ENCODE measurements at regions not wholly inside any gene's neighbourhood (a gene's known extent, or its start where the extent isn't known, plus 50 kb on each side); places are given as distances from the start of the nearest gene placed in this dataset.
"Not testable (repeated sequence)": the region's sequence is repeated elsewhere in the genome, so short reads cannot be mapped to it uniquely, and the experiment has no call there.

GRCh38 chr4:28279249-28279648, 1418.6 kb downstream of the STIM2 start:
- no peak overlapping the region for H3K4me3 ChIP-seq (ENCODE audit: low read depth in 1 of 2, low read length in 2 of 2)
- H3K4me1 ChIP-seq (ENCODE audit: insufficient read depth, low read length): no peaks in the 10 kb centered on the region
- H3K27ac ChIP-seq (ENCODE audit: low read depth, low read length): no peak overlapping the region
- no peak overlapping the region for H3K9ac ChIP-seq (ENCODE audit: low read length)
- H3K27me3 ChIP-seq (ENCODE audit: control insufficient read depth in 1 of 2, insufficient read depth in 2 of 2, low read length in 2 of 2): no peaks in the 10 kb centered on the region
- H3K9me3 ChIP-seq (ENCODE audit: low read length): no peaks in the 10 kb centered on the region
- no peaks in the 10 kb centered on the region for H3K36me3 ChIP-seq (ENCODE audit: insufficient read depth, low read length)

- not testable (repeated sequence) for H3K27me3 ChIP-seq (ENCODE audit: control insufficient read depth in 1 of 2, insufficient read depth in 2 of 2, low read length in 2 of 2); H3K36me3 ChIP-seq (ENCODE audit: insufficient read depth, low read length); H3K9me3 ChIP-seq (ENCODE audit: low read length); H3K9ac ChIP-seq (ENCODE audit: low read length); H3K4me3 ChIP-seq (ENCODE audit: low read depth in 1 of 2, low read length in 2 of 2); H3K27ac ChIP-seq (ENCODE audit: low read depth, low read length); H3K4me1 ChIP-seq (ENCODE audit: insufficient read depth, low read length)
These were observed 1425.6 kb downstream of the STIM2 start for GRCh38 chr4:28286266-28286665.

GRCh38 chr4:28287831-28288233, 1427.2 kb downstream of the STIM2 start:
- Histone ChIP-seq H3K9me3 (ENCODE audit: low read length) (no peaks in the 10 kb centered on the region), H3K27me3 (ENCODE audit: control insufficient read depth in 1 of 2, insufficient read depth in 2 of 2, low read length in 2 of 2) (no peaks in the 10 kb centered on the region), H3K9ac (ENCODE audit: low read length) (no peak overlapping the region), H3K27ac (ENCODE audit: low read depth, low read length) (no peak overlapping the region), H3K4me3 (ENCODE audit: low read depth in 1 of 2, low read length in 2 of 2) (no peak overlapping the region), H3K4me1 (ENCODE audit: insufficient read depth, low read length) (no peaks in the 10 kb centered on the region), H3K36me3 (ENCODE audit: insufficient read depth, low read length) (no peaks in the 10 kb centered on the region)

- Histone ChIP-seq H3K4me3 (ENCODE audit: low read depth in 1 of 2, low read length in 2 of 2) (no peak overlapping the region), H3K36me3 (ENCODE audit: insufficient read depth, low read length) (no peaks in the 10 kb centered on the region), H3K27me3 (ENCODE audit: control insufficient read depth in 1 of 2, insufficient read depth in 2 of 2, low read length in 2 of 2) (no peaks in the 10 kb centered on the region), H3K9ac (ENCODE audit: low read length) (no peak overlapping the region), H3K27ac (ENCODE audit: low read depth, low read length) (no peak overlapping the region), H3K4me1 (ENCODE audit: insufficient read depth, low read length) (no peaks in the 10 kb centered on the region), H3K9me3 (ENCODE audit: low read length) (no peaks in the 10 kb centered on the region)
These were observed 1435.6 kb downstream of the STIM2 start for GRCh38 chr4:28296239-28296638.

- no peak overlapping the region for H3K9ac ChIP-seq (ENCODE audit: low read length)
- no peaks in the 10 kb centered on the region for H3K36me3 ChIP-seq (ENCODE audit: insufficient read depth, low read length)
- H3K4me3 ChIP-seq (ENCODE audit: low read depth in 1 of 2, low read length in 2 of 2): no peak overlapping the region
- H3K27me3 ChIP-seq (ENCODE audit: control insufficient read depth in 1 of 2, insufficient read depth in 2 of 2, low read length in 2 of 2): no peaks in the 10 kb centered on the region
- H3K9me3 ChIP-seq (ENCODE audit: low read length): no peaks in the 10 kb centered on the region
- no peaks in the 10 kb centered on the region for H3K4me1 ChIP-seq (ENCODE audit: insufficient read depth, low read length)
- no peak overlapping the region for H3K27ac ChIP-seq (ENCODE audit: low read depth, low read length)
These were observed 1450.3 kb downstream of the STIM2 start for GRCh38 chr4:28310926-28311325.

GRCh38 chr4:28312497-28312896, 1451.9 kb downstream of the STIM2 start:
- H3K9ac ChIP-seq (ENCODE audit: low read length); H3K4me3 ChIP-seq (ENCODE audit: low read depth in 1 of 2, low read length in 2 of 2); H3K4me1 ChIP-seq (ENCODE audit: insufficient read depth, low read length); H3K36me3 ChIP-seq (ENCODE audit: insufficient read depth, low read length); H3K9me3 ChIP-seq (ENCODE audit: low read length); H3K27ac ChIP-seq (ENCODE audit: low read depth, low read length); H3K27me3 ChIP-seq (ENCODE audit: control insufficient read depth in 1 of 2, insufficient read depth in 2 of 2, low read length in 2 of 2): not testable (repeated sequence)

- H3K27ac ChIP-seq (ENCODE audit: low read depth, low read length): no peak overlapping the region
- no peak overlapping the region for H3K9ac ChIP-seq (ENCODE audit: low read length)
- H3K4me3 ChIP-seq (ENCODE audit: low read depth in 1 of 2, low read length in 2 of 2): no peak overlapping the region
- no peaks in the 10 kb centered on the region for H3K27me3 ChIP-seq (ENCODE audit: control insufficient read depth in 1 of 2, insufficient read depth in 2 of 2, low read length in 2 of 2)
- H3K36me3 ChIP-seq (ENCODE audit: insufficient read depth, low read length): no peaks in the 10 kb centered on the region
- no peaks in the 10 kb centered on the region for H3K9me3 ChIP-seq (ENCODE audit: low read length)
- no peaks in the 10 kb centered on the region for H3K4me1 ChIP-seq (ENCODE audit: insufficient read depth, low read length)
These were observed 1453.4 kb downstream of the STIM2 start for GRCh38 chr4:28313729-28314713.

- no peak overlapping the region for H3K27ac ChIP-seq (ENCODE audit: low read depth, low read length)
- H3K9me3 ChIP-seq (ENCODE audit: low read length): no peaks in the 10 kb centered on the region
- H3K27me3 ChIP-seq (ENCODE audit: control insufficient read depth in 1 of 2, insufficient read depth in 2 of 2, low read length in 2 of 2): no peaks in the 10 kb centered on the region
- no peak overlapping the region for H3K9ac ChIP-seq (ENCODE audit: low read length)
- H3K4me1 ChIP-seq (ENCODE audit: insufficient read depth, low read length): no peaks in the 10 kb centered on the region
- no peak overlapping the region for H3K4me3 ChIP-seq (ENCODE audit: low read depth in 1 of 2, low read length in 2 of 2)
- H3K36me3 ChIP-seq (ENCODE audit: insufficient read depth, low read length): no peaks in the 10 kb centered on the region
These were observed 1456.6 kb downstream of the STIM2 start for GRCh38 chr4:28317221-28317620.

GRCh38 chr4:28334249-28334648, 1473.6 kb downstream of the STIM2 start:
- Histone ChIP-seq H3K4me3 (ENCODE audit: low read depth in 1 of 2, low read length in 2 of 2) (no peak overlapping the region), H3K27me3 (ENCODE audit: control insufficient read depth in 1 of 2, insufficient read depth in 2 of 2, low read length in 2 of 2) (no peaks in the 10 kb centered on the region), H3K36me3 (ENCODE audit: insufficient read depth, low read length) (no peaks in the 10 kb centered on the region), H3K9ac (ENCODE audit: low read length) (no peak overlapping the region), H3K9me3 (ENCODE audit: low read length) (no peaks in the 10 kb centered on the region), H3K27ac (ENCODE audit: low read depth, low read length) (no peak overlapping the region), H3K4me1 (ENCODE audit: insufficient read depth, low read length) (no peaks in the 10 kb centered on the region)

- Histone ChIP-seq H3K27ac (ENCODE audit: low read depth, low read length) (no peak overlapping the region), H3K4me3 (ENCODE audit: low read depth in 1 of 2, low read length in 2 of 2) (no peak overlapping the region), H3K9me3 (ENCODE audit: low read length) (no peaks in the 10 kb centered on the region), H3K36me3 (ENCODE audit: insufficient read depth, low read length) (no peaks in the 10 kb centered on the region), H3K9ac (ENCODE audit: low read length) (no peak overlapping the region), H3K27me3 (ENCODE audit: control insufficient read depth in 1 of 2, insufficient read depth in 2 of 2, low read length in 2 of 2) (no peaks in the 10 kb centered on the region), H3K4me1 (ENCODE audit: insufficient read depth, low read length) (no peaks in the 10 kb centered on the region)
These were observed 1481.1 kb downstream of the STIM2 start for GRCh38 chr4:28341784-28342183.

GRCh38 chr4:28350485-28350884, 1489.8 kb downstream of the STIM2 start:
- H3K27me3 ChIP-seq (ENCODE audit: control insufficient read depth in 1 of 2, insufficient read depth in 2 of 2, low read length in 2 of 2): no peaks in the 10 kb centered on the region
- H3K36me3 ChIP-seq (ENCODE audit: insufficient read depth, low read length): no peaks in the 10 kb centered on the region
- H3K27ac ChIP-seq (ENCODE audit: low read depth, low read length): no peak overlapping the region
- H3K9ac ChIP-seq (ENCODE audit: low read length): no peak overlapping the region
- no peak overlapping the region for H3K4me3 ChIP-seq (ENCODE audit: low read depth in 1 of 2, low read length in 2 of 2)
- no peaks in the 10 kb centered on the region for H3K4me1 ChIP-seq (ENCODE audit: insufficient read depth, low read length)
- H3K9me3 ChIP-seq (ENCODE audit: low read length): no peaks in the 10 kb centered on the region

GRCh38 chr4:28351102-28351501, 1490.5 kb downstream of the STIM2 start:
- no peak overlapping the region for H3K27ac ChIP-seq (ENCODE audit: low read depth, low read length)

More at GRCh38 chr4:28351102-28351501, 1490.5 kb downstream of the STIM2 start:
- Histone ChIP-seq H3K36me3 (ENCODE audit: insufficient read depth, low read length) (no peaks in the 10 kb centered on the region), H3K4me3 (ENCODE audit: low read depth in 1 of 2, low read length in 2 of 2) (no peak overlapping the region), H3K9me3 (ENCODE audit: low read length) (no peaks in the 10 kb centered on the region), H3K27me3 (ENCODE audit: control insufficient read depth in 1 of 2, insufficient read depth in 2 of 2, low read length in 2 of 2) (no peaks in the 10 kb centered on the region), H3K4me1 (ENCODE audit: insufficient read depth, low read length) (no peaks in the 10 kb centered on the region), H3K9ac (ENCODE audit: low read length) (no peak overlapping the region)

All from muscle layer of colon (tissue), 2 donors.